HCT116 (cell line): ENCODE measurements at regions not wholly inside any gene's neighbourhood (a gene's known extent, or its start where the extent isn't known, plus 50 kb on each side); places are given as distances from the start of the nearest gene placed in this dataset.

Source experiments
- ATAC-seq: fragments of 200-7000 bp; cut with Tn5 transposase; 2 replicates; pipeline ENCODE4 v1.9.1; 2020; ENCODE audit warnings: mild to moderate bottlenecking, moderate library complexity
- BruUV-seq: library from RNA; stranded (reverse); fragments of 400-500 nt; replicated peaks from 2 replicates; lab custom pipeline; 2021; lab: Mats Ljungman, UMichigan
- CTCF ChIA-PET: fragments of 300-600 bp; sonication (Branson Sonifier 250); formaldehyde crosslinking; loops from one replicate; lab custom pipeline; 2021; ENCODE audit warnings: antibody characterized with exemption; lab: Charles Lee
- POLR2A ChIA-PET: fragments of 300-600, 350-600 bp; sonication (Branson Sonifier 250); formaldehyde crosslinking; loops from one replicate; lab custom pipeline; 2021; ENCODE audit warnings: antibody characterized with exemption; lab: Charles Lee
- RAD21 ChIA-PET, 2 experiments: fragments of 300-600 bp; sonication (Branson Sonifier 250); formaldehyde crosslinking; loops; one replicate each; lab custom pipeline; 2023; ENCODE audit warnings: low total read pairs in 2 of 2; ENCODE audit not compliant: uncharacterized antibody in 2 of 2, unreplicated experiment in 2 of 2, low non-redundant PET in 1 of 2; lab: Charles Lee
- DNase-seq: peaks from one replicate; pipeline ENCODE4 v3.0.0-alpha.2; 2010; ENCODE audit warnings: low read depth, low spot score
- H2AFZ ChIP-seq: fragments of 200-600 bp; shearing (Covaris generic), sonication (generic); 2 replicates; pipeline ENCODE4 v1.6.1; 2017; ENCODE audit warnings: low read depth, mixed run types, mixed read lengths, antibody characterized with exemption, low read length; ENCODE audit not compliant: poor library complexity, severe bottlenecking
- H3K27ac ChIP-seq: 2 replicates; pipeline ENCODE4 v1.5.1; 2012; ENCODE audit warnings: low read depth, low read length
- H3K27me3 ChIP-seq: fragments of 200-600 bp; sonication (generic); 2 replicates; pipeline ENCODE4 v1.6.1; 2016; ENCODE audit warnings: mixed run types, low read length, mixed read lengths; ENCODE audit not compliant: insufficient read depth
- H3K36me3 ChIP-seq, 2 experiments: fragments of 200-500 bp in 1 of 2; fragments of 200-600 bp in 1 of 2; sonication (Bioruptor generic) in 1 of 2; sonication (generic) in 1 of 2; 2 replicates each; pipeline versions ENCODE4 v1.5.1 to v1.6.1; 2014 to 2016; ENCODE audit warnings: low read length in 2 of 2, inconsistent platforms in 1 of 2, mixed read lengths in 1 of 2, mixed run types in 1 of 2; ENCODE audit not compliant: insufficient read depth in 2 of 2, control insufficient read depth in 1 of 2
- H3K4me1 ChIP-seq, 2 experiments: fragments of 200-600 bp in 1 of 2; sonication (generic) in 1 of 2; 2 replicates each; pipeline versions ENCODE4 v1.5.1 to v1.6.1; 2012 to 2017; ENCODE audit warnings: low read length in 2 of 2, inconsistent platforms in 1 of 2, mild to moderate bottlenecking in 1 of 2, mixed read lengths in 1 of 2, mixed run types in 1 of 2, moderate library complexity in 1 of 2; ENCODE audit not compliant: insufficient read depth in 2 of 2, control insufficient read depth in 1 of 2
- H3K4me2 ChIP-seq: fragments of 200-600 bp; sonication (generic); 2 replicates; pipeline ENCODE4 v1.6.1; 2017; ENCODE audit warnings: mixed run types, low read length, mixed read lengths
- H3K4me3 ChIP-seq, 2 experiments: fragments of 200-600 bp in 1 of 2; sonication (generic) in 1 of 2; replicated peaks in 1 of 2; 2 replicates each; pipeline ENCODE4 v1.5.1; 2011 to 2016; ENCODE audit warnings: low read length in 2 of 2, control low read depth in 1 of 2, low read depth in 1 of 2, mild to moderate bottlenecking in 1 of 2, mixed read lengths in 1 of 2, mixed run types in 1 of 2
- H3K79me2 ChIP-seq: fragments of 200-600 bp; sonication (generic); 2 replicates; pipeline ENCODE4 v1.6.1; 2017; ENCODE audit warnings: mild to moderate bottlenecking, mixed run types, low read length, moderate library complexity, mixed read lengths; ENCODE audit not compliant: insufficient read depth
- H3K9ac ChIP-seq: fragments of 200-600 bp; sonication (generic); 2 replicates; pipeline ENCODE4 v1.6.1; 2016; ENCODE audit warnings: low read length, mixed read lengths
- H3K9me2 ChIP-seq: fragments of 200-600 bp; sonication (generic), shearing (Covaris generic); 2 replicates; pipeline ENCODE4 v1.6.1; 2017; ENCODE audit warnings: mixed run types, mild to moderate bottlenecking, moderate library complexity; ENCODE audit not compliant: insufficient read depth
- H3K9me3 ChIP-seq, 2 experiments: fragments of 200-500 bp in 1 of 2; fragments of 200-600 bp in 1 of 2; sonication (Bioruptor generic) in 1 of 2; sonication (generic) in 1 of 2; 2 replicates each; pipeline ENCODE4 v1.6.1; 2014 to 2017; ENCODE audit warnings: low read length in 2 of 2, mixed read lengths in 2 of 2, inconsistent platforms in 1 of 2, low read depth in 1 of 2, mild to moderate bottlenecking in 1 of 2, mixed run types in 1 of 2, moderate library complexity in 1 of 2; ENCODE audit not compliant: control insufficient read depth in 1 of 2, insufficient read depth in 1 of 2
- H4K20me1 ChIP-seq: fragments of 200-600 bp; sonication (generic), shearing (Covaris generic); 2 replicates; pipeline ENCODE4 v1.6.1; 2017; ENCODE audit warnings: mixed run types, mild to moderate bottlenecking, moderate library complexity; ENCODE audit not compliant: insufficient read depth
- CTCF ChIP-seq, 3 experiments: fragments of 200-600 bp in 1 of 3; sonication (generic) in 1 of 3; IDR thresholded peaks in 2 of 3; conservative IDR thresholded peaks in 1 of 3; 2 replicates each; pipeline ENCODE4 v1.5.1; 2012 to 2017; ENCODE audit warnings: low read depth in 2 of 3, low read length in 2 of 3, antibody characterized with exemption in 1 of 3, borderline replicate concordance in 1 of 3, control low read depth in 1 of 3, mild to moderate bottlenecking in 1 of 3, mixed read lengths in 1 of 3, mixed run types in 1 of 3, moderate library complexity in 1 of 3; ENCODE audit not compliant: insufficient read depth in 1 of 3
- ELF1 ChIP-seq: IDR thresholded peaks from 2 replicates; pipeline ENCODE4 v1.6.1; 2012; ENCODE audit warnings: low read depth, borderline replicate concordance
- EZH2phosphoT487 ChIP-seq: fragments of 200-600 bp; IDR thresholded peaks from 2 replicates; pipeline ENCODE4 v1.6.1; 2018; ENCODE audit warnings: antibody characterized with exemption, borderline replicate concordance
- JUND ChIP-seq: IDR thresholded peaks from 2 replicates; pipeline ENCODE4 v1.6.1; 2012
- MAX ChIP-seq: IDR thresholded peaks from 2 replicates; pipeline ENCODE4 v1.6.1; 2012
- POLR2AphosphoS5 ChIP-seq: IDR thresholded peaks from 2 replicates; pipeline ENCODE4 v1.6.1; 2011; ENCODE audit warnings: mild to moderate bottlenecking, low read depth, low read length, moderate library complexity
- REST ChIP-seq: IDR thresholded peaks from 2 replicates; pipeline ENCODE4 v1.6.1; 2012; ENCODE audit warnings: low read depth
- SP1 ChIP-seq: IDR thresholded peaks from 2 replicates; pipeline ENCODE4 v1.6.1; 2012; ENCODE audit warnings: low read depth
- SRF ChIP-seq: IDR thresholded peaks from 2 replicates; pipeline ENCODE4 v1.6.1; 2012; ENCODE audit warnings: low read depth
- YY1 ChIP-seq: IDR thresholded peaks from 2 replicates; pipeline ENCODE4 v1.6.1; 2011; ENCODE audit warnings: low read length, low read depth, moderate library complexity, mild to moderate bottlenecking; ENCODE audit not compliant: insufficient replicate concordance; ENCODE audit errors: extremely low read depth
- ZFX ChIP-seq: fragments of 450-650 bp; IDR thresholded peaks from 2 replicates; pipeline ENCODE4 v1.6.1; 2017
- ZNF274 ChIP-seq: fragments of 200-500 bp; sonication (Bioruptor generic); IDR thresholded peaks from 2 replicates; pipeline ENCODE4 v1.6.1; 2014; ENCODE audit warnings: mild to moderate bottlenecking, low read depth, low read length, inconsistent platforms
- intact Hi-C: fragments of 100-400 bp; cut with micrococcal nuclease; formaldehyde crosslinking; loops from 2 replicates; pipeline ENCODE4 v1.10.0; 2022

GRCh38 chr2:15687243-15687642 lies 95.6 kb downstream of the DDX1 start:
- Histone ChIP-seq H4K20me1 (no peaks in the 10 kb centered on the region), H3K27me3 (peaks cover 34% of the 10 kb centered on the region), H3K4me2 (no peak overlapping the region), H3K9me2 (no peaks in the 10 kb centered on the region), H3K9ac (no peak overlapping the region), H3K4me3 (no peak overlapping the region), H3K27ac (no peak overlapping the region), H3K79me2 (no peaks in the 10 kb centered on the region), H3K36me3 (no peaks in the 10 kb centered on the region), H3K9me3 (no peaks in the 10 kb centered on the region), H3K4me1 (no peaks in the 10 kb centered on the region), H2AFZ (no peak overlapping the region)
- ChIA-PET CTCF (no interaction called here), POLR2A (no interaction called here), RAD21 (no interaction called here)
- DNase-seq (no peak), ATAC-seq (no peak)
- no peak for TF ChIP-seq JUND
- no peak for TF ChIP-seq CTCF (IDR thresholded peaks at IDR 0.05 in 2 of 3, conservative IDR thresholded peaks at IDR 0.05 in 1 of 3; ENCODE audit: borderline replicate concordance in 1 of 3, insufficient read depth in 1 of 3, low read depth in 2 of 3, low read length in 2 of 3)
- no peak for TF ChIP-seq SRF
- TF ChIP-seq ZNF274 = no peak
- no peak for TF ChIP-seq SP1
- TF ChIP-seq REST = no peak
- no peak for TF ChIP-seq MAX
- TF ChIP-seq ZFX = no peak
- no peak for TF ChIP-seq POLR2AphosphoS5
- no peak for TF ChIP-seq EZH2phosphoT487
- TF ChIP-seq ELF1 = no peak
- no peak for TF ChIP-seq YY1
- no TSS peak for BruUV-seq
- intact Hi-C loops = no loop called here
